SK-N-MC (cell line): ENCODE measurements at regions not wholly inside any gene's neighbourhood (a gene's known extent, or its start where the extent isn't known, plus 50 kb on each side); places are given as distances from the start of the nearest gene placed in this dataset.

Experiments used
- EZH2 ChIP-seq: fragments of 200-600 bp; sonication (generic); IDR thresholded peaks from one replicate; pipeline ENCODE4 v1.6.1; 2017; ENCODE audit warnings: antibody characterized with exemption
- POLR2AphosphoS5 ChIP-seq: IDR thresholded peaks from 2 replicates; pipeline ENCODE4 v1.6.1; 2012; ENCODE audit warnings: mild to moderate bottlenecking, low read depth, low read length, borderline replicate concordance

DNA sequence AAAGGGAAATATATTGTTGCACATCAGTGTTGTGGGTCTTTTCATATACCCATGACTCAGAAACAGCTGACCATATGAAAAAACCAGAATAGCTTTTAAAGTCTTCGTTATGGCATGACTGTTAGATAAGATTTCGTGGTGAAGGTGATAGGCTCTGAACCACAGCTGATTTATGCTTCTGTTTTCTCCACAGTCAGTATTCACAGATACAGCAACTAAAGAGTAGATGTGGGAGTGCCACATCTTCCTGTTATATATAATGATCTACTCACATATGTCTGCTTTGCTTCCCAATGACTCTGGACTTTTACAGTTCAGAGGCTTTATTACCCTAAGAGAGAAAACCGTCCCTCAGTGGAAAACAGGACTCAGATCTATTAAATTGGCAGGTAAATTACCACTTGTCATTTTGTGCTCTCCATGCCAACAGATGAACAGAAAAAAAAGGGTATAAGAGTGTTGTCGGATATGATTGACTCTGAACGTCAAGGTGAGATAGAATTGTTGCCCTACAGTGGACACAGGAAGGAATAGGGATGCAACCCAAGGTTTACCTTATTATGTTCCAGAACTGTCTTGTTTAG is 1037.1 kb downstream of the GALC start:
- no peak for TF ChIP-seq POLR2AphosphoS5
- TF ChIP-seq EZH2: no peak
